NCI-H524 treated with DMSO at 0.1 percent for 48 hours (cell line): ENCODE measurements at regions not wholly inside any gene's neighbourhood (a gene's known extent, or its start where the extent isn't known, plus 50 kb on each side); places are given as distances from the start of the nearest gene placed in this dataset.

ENCODE experiments used
- DNase-seq: peaks from one replicate; lab custom pipeline; 2025; lab: John Stamatoyannopoulos, UW

- no peak for DNase-seq
These were observed 264.0 kb downstream of the SKAP2 start for GRCh38 chr7:26600411-26600810.

- no peak for DNase-seq
These were observed 260.8 kb downstream of the SKAP2 start for GRCh38 chr7:26603631-26604030.

- no peak for DNase-seq
These were observed 256.0 kb downstream of the SKAP2 start for GRCh38 chr7:26608402-26608801.

GRCh38 chr7:26609082-26609481 is 255.3 kb downstream of the SKAP2 start:
- DNase-seq = no peak

DNA sequence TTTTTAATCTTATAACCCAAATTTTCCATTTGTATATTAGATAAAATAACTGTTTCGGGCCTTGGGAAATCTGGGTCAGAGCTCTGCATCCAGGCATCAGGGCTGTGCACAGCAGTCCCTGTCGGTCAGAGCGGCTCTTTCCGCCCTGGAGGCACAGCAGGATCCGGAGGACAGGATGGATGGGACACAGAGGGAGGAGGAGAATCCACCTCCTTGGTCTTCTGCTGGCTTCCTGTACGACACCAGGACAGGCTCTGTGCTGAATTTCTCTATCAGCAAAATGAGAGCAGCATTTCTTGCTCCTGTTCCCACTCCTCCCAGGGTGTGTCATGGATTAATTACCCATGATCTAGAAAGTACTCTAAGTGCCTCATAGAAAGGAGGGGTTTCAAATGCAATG is 254.9 kb downstream of the SKAP2 start:
- DNase-seq = no peak

DNA sequence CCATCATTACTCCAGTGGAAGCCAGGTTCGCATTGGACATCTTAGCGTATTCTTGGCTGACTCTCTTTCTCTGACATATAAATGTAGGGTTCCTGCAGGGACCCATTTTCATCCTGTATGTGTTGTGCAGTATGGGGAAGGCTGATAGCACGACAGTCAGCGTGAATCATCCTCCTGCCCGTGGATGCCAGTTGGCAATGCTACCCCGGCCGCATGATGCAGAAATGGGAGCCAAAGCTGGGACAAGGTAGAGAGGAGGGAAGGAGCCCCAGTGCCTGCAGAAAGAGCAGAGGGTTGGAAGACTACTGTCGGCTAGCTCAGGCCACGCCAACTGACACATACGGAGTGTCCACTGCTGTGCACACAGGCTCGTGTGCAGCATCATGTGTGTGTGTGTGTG is 251.6 kb downstream of the SKAP2 start:
- no peak for DNase-seq

DNA sequence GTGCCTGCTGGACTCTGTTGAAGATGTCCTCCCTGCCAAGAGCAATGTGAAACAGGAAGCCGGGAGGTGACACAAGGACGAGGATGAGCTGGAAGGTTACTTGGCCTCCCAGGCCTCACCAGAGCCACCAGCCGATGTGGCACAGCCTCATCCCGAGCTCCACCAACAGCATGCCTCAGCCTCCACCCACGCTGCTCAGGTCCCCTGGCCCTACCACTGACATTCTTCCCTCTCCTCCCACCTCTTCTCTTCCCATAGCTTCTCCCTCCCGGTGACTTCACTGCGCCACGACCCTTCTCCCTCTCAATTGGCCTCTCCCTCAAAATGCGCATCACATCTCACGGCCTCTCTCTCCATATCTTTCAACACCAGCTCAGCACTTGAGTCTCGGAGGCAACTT is 249.9 kb downstream of the SKAP2 start:
- no peak for DNase-seq

- no peak for DNase-seq
These were observed 248.2 kb downstream of the SKAP2 start for GRCh38 chr7:26616235-26616634.

GRCh38 chr7:26617066-26617465 is 247.3 kb downstream of the SKAP2 start:
- no peak for DNase-seq
